Esophagus squamous epithelium (tissue), 5 donors: ENCODE measurements at regions not wholly inside any gene's neighbourhood (a gene's known extent, or its start where the extent isn't known, plus 50 kb on each side); places are given as distances from the start of the nearest gene placed in this dataset.

ENCODE experiments used
- DNase-seq: peaks from one replicate; lab custom pipeline; 2025; lab: John Stamatoyannopoulos, UW
- H3K27ac ChIP-seq, 4 donors: fragments of 200-600 bp; sonication (generic); one replicate each; pipeline ENCODE4 v1.5.1; 2016 to 2019; ENCODE audit warnings: mild to moderate bottlenecking in 1 of 4
- H3K27me3 ChIP-seq, 4 donors: fragments of 200-600 bp; sonication (generic); 1 replicate in 3 of 4; 2 replicates in 1 of 4; pipeline versions ENCODE4 v1.5.1 to v1.6.0; 2017 to 2021; ENCODE audit warnings: antibody characterized with exemption in 1 of 4
- H3K36me3 ChIP-seq, 3 donors: fragments of 200-600 bp; sonication (generic); one replicate each; pipeline ENCODE4 v1.5.1; 2016 to 2019
- H3K4me1 ChIP-seq, 3 donors: fragments of 200-600 bp; sonication (generic); one replicate each; pipeline ENCODE4 v1.5.1; 2017 to 2019
- H3K4me3 ChIP-seq, 4 donors: fragments of 200-600 bp; sonication (generic); 1 replicate in 3 of 4; 2 replicates in 1 of 4; pipeline ENCODE4 v1.5.1; 2016 to 2019; ENCODE audit warnings: mild to moderate bottlenecking in 2 of 4, moderate library complexity in 1 of 4
- H3K9me3 ChIP-seq, 3 donors: fragments of 200-600 bp; sonication (generic); one replicate each; pipeline ENCODE4 v1.5.1; 2016 to 2019
- POLR2A ChIP-seq, 4 donors: fragments of 450-650 bp; IDR thresholded peaks; one replicate each; pipeline ENCODE4 v1.6.1; 2017; ENCODE audit warnings: antibody characterized with exemption in 4 of 4, mild to moderate bottlenecking in 4 of 4, moderate library complexity in 3 of 4
- WGBS, 2 donors: methylation state at CpG; one replicate each; pipeline ENCODE4 v1.1.5; 2018; 5-methylcytosine and 5-hydroxymethylcytosine counted together
- intact Hi-C: fragments of 100-400 bp; cut with DNase I; formaldehyde crosslinking; loops from one replicate; pipeline ENCODE4 v1.15.0; 2022
- TF ChIP-seq, protein P1 (sequence below), 6 experiments: fragments of 450-650 bp in 4 of 6; fragments of 200-600 bp in 2 of 6; sonication (generic) in 2 of 6; IDR thresholded peaks; one replicate each; pipeline ENCODE4 v1.5.1; 2016 to 2019; ENCODE audit warnings: antibody characterized with exemption in 6 of 6, mild to moderate bottlenecking in 4 of 6, moderate library complexity in 4 of 6
- donor health status: DM: yes; HTN: yes; CAD: no.

GRCh38 chr2:153548536-153548935, 70.0 kb upstream of the RPRM start:
- no peak for DNase-seq
- Histone ChIP-seq H3K27me3 (no peaks in the 10 kb centered on the region), H3K36me3 (no peaks in the 10 kb centered on the region), H3K9me3 (no peaks in the 10 kb centered on the region), H3K4me3 (no peak overlapping the region), H3K27ac (no peak overlapping the region), H3K4me1 (no peaks in the 10 kb centered on the region)
- intact Hi-C loops = no loop called here
- TF ChIP-seq, protein P1, sequence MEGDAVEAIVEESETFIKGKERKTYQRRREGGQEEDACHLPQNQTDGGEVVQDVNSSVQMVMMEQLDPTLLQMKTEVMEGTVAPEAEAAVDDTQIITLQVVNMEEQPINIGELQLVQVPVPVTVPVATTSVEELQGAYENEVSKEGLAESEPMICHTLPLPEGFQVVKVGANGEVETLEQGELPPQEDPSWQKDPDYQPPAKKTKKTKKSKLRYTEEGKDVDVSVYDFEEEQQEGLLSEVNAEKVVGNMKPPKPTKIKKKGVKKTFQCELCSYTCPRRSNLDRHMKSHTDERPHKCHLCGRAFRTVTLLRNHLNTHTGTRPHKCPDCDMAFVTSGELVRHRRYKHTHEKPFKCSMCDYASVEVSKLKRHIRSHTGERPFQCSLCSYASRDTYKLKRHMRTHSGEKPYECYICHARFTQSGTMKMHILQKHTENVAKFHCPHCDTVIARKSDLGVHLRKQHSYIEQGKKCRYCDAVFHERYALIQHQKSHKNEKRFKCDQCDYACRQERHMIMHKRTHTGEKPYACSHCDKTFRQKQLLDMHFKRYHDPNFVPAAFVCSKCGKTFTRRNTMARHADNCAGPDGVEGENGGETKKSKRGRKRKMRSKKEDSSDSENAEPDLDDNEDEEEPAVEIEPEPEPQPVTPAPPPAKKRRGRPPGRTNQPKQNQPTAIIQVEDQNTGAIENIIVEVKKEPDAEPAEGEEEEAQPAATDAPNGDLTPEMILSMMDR (IDR thresholded peaks at IDR 0.05) = no peak
- no peak for TF ChIP-seq POLR2A (IDR thresholded peaks at IDR 0.05)
- 32 to 43% methylated on average over 2 of the region's 2 CpGs for WGBS, 2 donors

- Histone ChIP-seq H3K9me3 (no peaks in the 10 kb centered on the region), H3K27ac (no peak overlapping the region), H3K36me3 (no peaks in the 10 kb centered on the region), H3K4me1 (no peaks in the 10 kb centered on the region), H3K27me3 (no peaks in the 10 kb centered on the region), H3K4me3 (no peak overlapping the region)
- intact Hi-C loops = no loop called here
- WGBS, 2 donors = 54 to 62% methylated on average over 1 of the region's 1 CpG
- TF ChIP-seq POLR2A (IDR thresholded peaks at IDR 0.05) = no peak
- TF ChIP-seq, protein P1 (IDR thresholded peaks at IDR 0.05) = no peak
- DNase-seq = no peak
Observed at GRCh38 chr2:153551698-153552097, 73.1 kb upstream of the RPRM start.

GRCh38 chr2:153557211-153557610, 78.6 kb upstream of the RPRM start:
- Histone ChIP-seq H3K9me3 (no peaks in the 10 kb centered on the region), H3K27me3 (no peaks in the 10 kb centered on the region), H3K27ac (no peak overlapping the region), H3K36me3 (no peaks in the 10 kb centered on the region), H3K4me1 (no peaks in the 10 kb centered on the region), H3K4me3 (no peak overlapping the region)
- intact Hi-C loops = no loop called here
- WGBS, 2 donors = 38 to 47% methylated on average over 3 of the region's 3 CpGs
- TF ChIP-seq, protein P1 (IDR thresholded peaks at IDR 0.05) = no peak
- no peak for TF ChIP-seq POLR2A (IDR thresholded peaks at IDR 0.05)
- DNase-seq = no peak

- no peaks in the 10 kb centered on the region for H3K27me3 ChIP-seq
- no peaks in the 10 kb centered on the region for H3K36me3 ChIP-seq
- H3K4me1 ChIP-seq = no peaks in the 10 kb centered on the region
- H3K9me3 ChIP-seq = no peaks in the 10 kb centered on the region
- no peak overlapping the region for H3K4me3 ChIP-seq
- DNase-seq = no peak
- intact Hi-C loops = no loop called here
- no peak overlapping the region for H3K27ac ChIP-seq
- WGBS, 2 donors = 40 to 50% methylated on average over 2 of the region's 2 CpGs
- TF ChIP-seq, protein P1 (IDR thresholded peaks at IDR 0.05) = no peak
- no peak for TF ChIP-seq POLR2A (IDR thresholded peaks at IDR 0.05)
Observed at GRCh38 chr2:153557714-153558113, 79.2 kb upstream of the RPRM start.

DNA sequence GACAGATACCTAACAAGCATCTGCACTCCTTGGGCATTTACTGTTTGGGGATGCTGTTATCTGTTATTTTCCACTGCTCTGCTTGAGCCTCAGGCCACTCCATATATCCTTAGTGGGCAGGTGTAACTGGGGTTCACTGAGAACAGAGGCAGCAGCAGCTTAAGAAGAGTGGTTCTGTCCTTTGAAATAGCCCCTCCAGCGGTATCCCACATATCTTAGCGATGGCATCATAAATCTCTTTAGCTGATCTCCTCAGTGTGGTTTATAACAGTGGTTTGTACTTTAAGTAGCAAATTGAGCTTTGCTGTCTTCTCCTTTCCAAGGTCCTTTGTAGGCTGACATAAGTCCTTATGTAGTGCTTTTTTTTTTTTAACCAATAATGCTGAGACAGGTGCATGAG, 79.7 kb upstream of the RPRM start:
- Histone ChIP-seq H3K36me3 (no peaks in the 10 kb centered on the region), H3K27ac (no peak overlapping the region), H3K27me3 (no peaks in the 10 kb centered on the region), H3K9me3 (no peaks in the 10 kb centered on the region), H3K4me1 (no peaks in the 10 kb centered on the region), H3K4me3 (no peak overlapping the region)
- intact Hi-C loops = no loop called here
- WGBS, 2 donors = 85 to 90% methylated on average over 2 of the region's 2 CpGs
- TF ChIP-seq POLR2A (IDR thresholded peaks at IDR 0.05) = no peak
- TF ChIP-seq, protein P1 (IDR thresholded peaks at IDR 0.05) = no peak
- no peak for DNase-seq
